ENCODE measurements at regions not wholly inside any gene's neighbourhood (a gene's known extent, or its start where the extent isn't known, plus 50 kb on each side); places are given as distances from the start of the nearest gene placed in this dataset.

GRCh38 chr18:38526922-38527321 is 961.3 kb upstream of the CELF4 start:
- TF ChIP-seq CTCF (conservative IDR thresholded peaks at IDR 0.05; ENCODE audit: low read depth, low read length), result no peak
- no peak for TF ChIP-seq EZH2phosphoT487 (IDR thresholded peaks at IDR 0.05; ENCODE audit: borderline replicate concordance, low read length)
- TF ChIP-seq EZH2 (IDR thresholded peaks at IDR 0.05; ENCODE audit: low read length, unreplicated experiment), result no peak
